A549 (cell line): ENCODE measurements at regions not wholly inside any gene's neighbourhood (a gene's known extent, or its start where the extent isn't known, plus 50 kb on each side); places are given as distances from the start of the nearest gene placed in this dataset.

Experiments
- ATAC-seq, 2 experiments: fragments of 200-7000 bp in 1 of 2; fragments of >200 bp in 1 of 2; cut with Nextera tagmentation in 1 of 2; cut with Tn5 transposase in 1 of 2; 3 replicates each; pipeline versions ENCODE4 v1.8.0 to v1.9.1; 2018 to 2020; ENCODE audit warnings: mild to moderate bottlenecking in 1 of 2, moderate library complexity in 1 of 2
- CTCF ChIA-PET: fragments of 300-600 bp; sonication (Branson Sonifier 250); formaldehyde crosslinking; extraction: SDS; loops from one replicate; lab custom pipeline; 2021; ENCODE audit warnings: antibody characterized with exemption, inconsistent platforms; lab: Yijun Ruan, JAX
- POLR2A ChIA-PET: fragments of 350-600 bp; formaldehyde crosslinking; extraction: SDS; loops from one replicate; lab custom pipeline; 2021; ENCODE audit warnings: antibody characterized with exemption, inconsistent platforms; lab: Yijun Ruan, JAX
- DNase-seq, 2 experiments: peaks; one replicate each; pipeline versions ENCODE4 v3.0.0 to v3.0.0-alpha.2; 2011 to 2016; ENCODE audit warnings: low read depth in 1 of 2, low spot score in 1 of 2
- FAIRE-seq: peaks from 2 replicates; lab custom pipeline; 2011; peaks lifted over from hg19 to GRCh38; lab: Jason Lieb, UNC
- H3K27ac ChIP-seq, 2 experiments: fragments of >200 bp; sonication (Bioruptor Twin); formaldehyde crosslinking; 3 replicates each; pipeline ENCODE4 v1.5.1; 2016 to 2017
- H3K4me1 ChIP-seq: fragments of >200 bp; sonication (Bioruptor Twin); formaldehyde crosslinking; 3 replicates; pipeline ENCODE4 v1.6.1; 2016
- H3K4me2 ChIP-seq: fragments of >200 bp; sonication (Bioruptor Twin); formaldehyde crosslinking; 3 replicates; pipeline ENCODE4 v1.6.1; 2016
- H3K4me3 ChIP-seq: fragments of >200 bp; sonication (Bioruptor Twin); formaldehyde crosslinking; 3 replicates; pipeline ENCODE4 v1.5.1; 2016
- H3K9me3 ChIP-seq: fragments of >200 bp; sonication (Bioruptor Twin); formaldehyde crosslinking; 3 replicates; pipeline ENCODE4 v1.6.1; 2016
- CBX8 ChIP-seq: fragments of 200-600 bp; sonication (generic); IDR thresholded peaks from 2 replicates; pipeline ENCODE4 v1.6.1; 2016
- CEBPB ChIP-seq, 2 experiments: fragments of >200 bp in 1 of 2; sonication (Bioruptor Twin) in 1 of 2; formaldehyde crosslinking in 1 of 2; IDR thresholded peaks; 2 replicates each; pipeline ENCODE4 v1.6.1; 2012 to 2016
- CHD2 ChIP-seq: fragments of 150-350 bp; IDR thresholded peaks from 2 replicates; pipeline ENCODE4 v1.6.1; 2014; ENCODE audit warnings: low read length; ENCODE audit not compliant: partially characterized antibody
- CHD4 ChIP-seq: fragments of 200-600 bp; sonication (generic); IDR thresholded peaks from 2 replicates; pipeline ENCODE4 v1.6.1; 2016; ENCODE audit warnings: antibody characterized with exemption, mild to moderate bottlenecking, borderline replicate concordance
- EHF ChIP-seq: fragments of 250-450 bp; sonication (Bioruptor Pico); IDR thresholded peaks from 2 replicates; pipeline ENCODE4 v1.5.0; 2020; ENCODE audit warnings: mild to moderate bottlenecking
- ESRRA ChIP-seq: fragments of 150-350 bp; IDR thresholded peaks from 2 replicates; pipeline ENCODE4 v1.6.1; 2014; ENCODE audit warnings: mild to moderate bottlenecking, low read length, borderline replicate concordance
- FOSB ChIP-seq: fragments of 250-450 bp; sonication (Bioruptor Pico); IDR thresholded peaks from 2 replicates; pipeline ENCODE4 v1.5.0; 2020; ENCODE audit warnings: mild to moderate bottlenecking, moderate library complexity
- FOSL2 ChIP-seq, 2 experiments: fragments of 450-650 bp in 1 of 2; fragments of >200 bp in 1 of 2; sonication (Bioruptor Twin) in 1 of 2; formaldehyde crosslinking; IDR thresholded peaks; 2 replicates each; pipeline versions ENCODE4 v1.5.0 to v1.6.1; 2016 to 2020; ENCODE audit warnings: mild to moderate bottlenecking in 1 of 2, moderate library complexity in 1 of 2
- FOXS1 ChIP-seq: fragments of 250-450 bp; sonication (Bioruptor Pico); IDR thresholded peaks from 2 replicates; pipeline ENCODE4 v1.5.0; 2020; ENCODE audit warnings: mild to moderate bottlenecking, moderate library complexity
- JUNB ChIP-seq: fragments of >200 bp; sonication (Bioruptor Twin); formaldehyde crosslinking; IDR thresholded peaks from 2 replicates; pipeline ENCODE4 v1.6.1; 2016
- KDM1A ChIP-seq: fragments of 200-600 bp; sonication (generic); IDR thresholded peaks from 2 replicates; pipeline ENCODE4 v1.6.1; 2016; ENCODE audit warnings: low read depth, mild to moderate bottlenecking
- PHF8 ChIP-seq: fragments of 200-600 bp; sonication (generic); IDR thresholded peaks from 2 replicates; pipeline ENCODE4 v1.6.1; 2016; ENCODE audit warnings: low read depth, mild to moderate bottlenecking, antibody characterized with exemption, moderate library complexity, borderline replicate concordance
- RNF2 ChIP-seq: fragments of 200-600 bp; sonication (generic); IDR thresholded peaks from 2 replicates; pipeline ENCODE4 v1.6.1; 2016; ENCODE audit warnings: low read depth, mild to moderate bottlenecking, antibody characterized with exemption, moderate library complexity, borderline replicate concordance
- SREBF2 ChIP-seq: fragments of 450-650 bp; IDR thresholded peaks from 2 replicates; pipeline ENCODE4 v1.6.1; 2014; ENCODE audit warnings: mild to moderate bottlenecking, moderate library complexity
- TFCP2L1 ChIP-seq: fragments of 250-450 bp; sonication (Bioruptor Pico); IDR thresholded peaks from 2 replicates; pipeline ENCODE4 v1.5.0; 2021; ENCODE audit warnings: mild to moderate bottlenecking
- ZNF302 ChIP-seq: fragments of 250-450 bp; sonication (Bioruptor Pico); IDR thresholded peaks from 2 replicates; pipeline ENCODE4 v1.9.0; 2021; ENCODE audit warnings: inconsistent platforms, mild to moderate bottlenecking, moderate library complexity
- WGBS: methylation state at CpG from one replicate; pipeline ENCODE4 v1.1.6; 2017; ENCODE audit errors: missing lambda C conversion rate; 5-methylcytosine and 5-hydroxymethylcytosine counted together
- TF ChIP-seq, protein P1 (sequence below): fragments of 150-350 bp; IDR thresholded peaks from 2 replicates; pipeline ENCODE4 v1.6.1; 2014; ENCODE audit warnings: low read depth, mild to moderate bottlenecking, low read length
- TF ChIP-seq, protein P2 (sequence below): fragments of >200 bp; sonication (Bioruptor Twin); formaldehyde crosslinking; IDR thresholded peaks from 2 replicates; pipeline ENCODE4 v1.6.1; 2016
- TF ChIP-seq, protein P3 (sequence below): fragments of 450-650 bp; IDR thresholded peaks from 2 replicates; pipeline ENCODE4 v1.6.1; 2014; ENCODE audit warnings: antibody characterized with exemption
- TF ChIP-seq, protein P4 (sequence below): fragments of >200 bp; sonication (Bioruptor Twin); formaldehyde crosslinking; IDR thresholded peaks from 3 replicates; pipeline ENCODE4 v1.6.1; 2016
- TF ChIP-seq, protein P5 (sequence below): fragments of 250-450 bp; sonication (Bioruptor Pico); IDR thresholded peaks from 2 replicates; pipeline ENCODE4 v1.5.0; 2021; ENCODE audit warnings: mild to moderate bottlenecking, moderate library complexity, borderline replicate concordance
- TF ChIP-seq, protein P6 (sequence below): IDR thresholded peaks from 2 replicates; pipeline ENCODE4 v1.6.1; 2012
- TF ChIP-seq, protein P7 (sequence below): IDR thresholded peaks from 2 replicates; pipeline ENCODE4 v1.6.1; 2012; ENCODE audit warnings: low read depth, borderline replicate concordance

DNA sequence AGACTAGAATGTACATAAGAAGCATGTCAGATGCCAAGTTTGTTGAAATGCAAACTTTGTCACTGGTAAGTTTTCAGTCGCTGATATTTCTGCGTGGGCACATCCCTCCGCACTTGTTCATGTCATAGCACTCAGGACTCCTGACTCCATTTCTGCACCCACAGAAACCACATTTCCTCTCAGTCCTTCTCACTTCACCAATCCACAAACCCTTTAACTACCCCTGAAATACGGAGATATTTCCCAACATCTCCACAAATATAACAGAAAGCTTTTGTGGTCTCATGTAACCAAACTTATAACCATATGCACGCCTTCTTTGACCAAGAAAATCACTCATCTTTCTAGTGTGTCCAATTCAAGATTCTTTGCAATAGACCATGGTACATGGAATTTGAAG is 276.9 kb upstream of the ERBB4 start:
- ATAC-seq (no peak), DNase-seq (no peak), FAIRE-seq (no peak)
- H3K27ac ChIP-seq, result no peak overlapping the region
- H3K4me3 ChIP-seq, result no peak overlapping the region
- no peak overlapping the region for H3K4me2 ChIP-seq
- ChIA-PET CTCF (no interaction called here), POLR2A (no interaction called here)
- TF ChIP-seq ESRRA (no peak), CHD2 (no peak), RNF2 (no peak), CBX8 (no peak), CHD4 (no peak), FOXS1 (no peak), FOSB (no peak), JUNB (no peak), PHF8 (no peak)
- TF ChIP-seq, protein P1, sequence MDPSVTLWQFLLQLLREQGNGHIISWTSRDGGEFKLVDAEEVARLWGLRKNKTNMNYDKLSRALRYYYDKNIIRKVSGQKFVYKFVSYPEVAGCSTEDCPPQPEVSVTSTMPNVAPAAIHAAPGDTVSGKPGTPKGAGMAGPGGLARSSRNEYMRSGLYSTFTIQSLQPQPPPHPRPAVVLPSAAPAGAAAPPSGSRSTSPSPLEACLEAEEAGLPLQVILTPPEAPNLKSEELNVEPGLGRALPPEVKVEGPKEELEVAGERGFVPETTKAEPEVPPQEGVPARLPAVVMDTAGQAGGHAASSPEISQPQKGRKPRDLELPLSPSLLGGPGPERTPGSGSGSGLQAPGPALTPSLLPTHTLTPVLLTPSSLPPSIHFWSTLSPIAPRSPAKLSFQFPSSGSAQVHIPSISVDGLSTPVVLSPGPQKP, result no peak
- 55% methylated on average over 5 of the region's 5 CpGs for WGBS
- no peaks in the 10 kb centered on the region for H3K9me3 ChIP-seq
- no peaks in the 10 kb centered on the region for H3K4me1 ChIP-seq

DNA sequence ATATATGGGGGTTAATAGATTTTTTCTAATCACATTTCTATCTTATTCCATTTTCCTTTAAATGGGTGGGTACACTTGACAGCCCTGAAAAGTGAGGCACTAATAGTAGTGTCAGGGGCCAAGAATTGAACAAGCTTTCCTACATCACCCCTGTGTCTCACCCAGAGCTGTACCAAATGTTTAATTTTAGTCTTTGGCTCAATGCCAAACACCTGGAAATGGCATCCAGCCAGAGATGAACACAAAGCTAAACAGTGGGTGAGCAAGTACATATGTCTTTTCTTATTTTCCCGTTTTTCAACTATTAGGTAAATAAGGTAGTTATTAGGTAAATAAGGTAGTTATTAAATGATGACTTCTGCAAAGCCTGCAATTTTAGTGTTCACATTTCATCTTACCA is 276.3 kb upstream of the ERBB4 start:
- ATAC-seq, result no peak
- DNase-seq, result no peak
- no peak overlapping the region for H3K4me3 ChIP-seq
- H3K27ac ChIP-seq, result no peak overlapping the region
- no peaks in the 10 kb centered on the region for H3K9me3 ChIP-seq
- no peak overlapping the region for H3K4me2 ChIP-seq
- TF ChIP-seq SREBF2 (no peak), JUNB (no peak), KDM1A (no peak), PHF8 (no peak), CHD2 (no peak), ZNF302 (CRISPR knock-in tag) (no peak), CEBPB (IDR thresholded peaks at IDR 0.05) (no peak), TFCP2L1 (CRISPR knock-in tag) (no peak)
- TF ChIP-seq, protein P2, sequence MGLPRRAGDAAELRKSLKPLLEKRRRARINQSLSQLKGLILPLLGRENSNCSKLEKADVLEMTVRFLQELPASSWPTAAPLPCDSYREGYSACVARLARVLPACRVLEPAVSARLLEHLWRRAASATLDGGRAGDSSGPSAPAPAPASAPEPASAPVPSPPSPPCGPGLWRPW, result no peak
- TF ChIP-seq, protein P3, sequence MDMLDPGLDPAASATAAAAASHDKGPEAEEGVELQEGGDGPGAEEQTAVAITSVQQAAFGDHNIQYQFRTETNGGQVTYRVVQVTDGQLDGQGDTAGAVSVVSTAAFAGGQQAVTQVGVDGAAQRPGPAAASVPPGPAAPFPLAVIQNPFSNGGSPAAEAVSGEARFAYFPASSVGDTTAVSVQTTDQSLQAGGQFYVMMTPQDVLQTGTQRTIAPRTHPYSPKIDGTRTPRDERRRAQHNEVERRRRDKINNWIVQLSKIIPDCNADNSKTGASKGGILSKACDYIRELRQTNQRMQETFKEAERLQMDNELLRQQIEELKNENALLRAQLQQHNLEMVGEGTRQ, result no peak
- TF ChIP-seq, protein P4, sequence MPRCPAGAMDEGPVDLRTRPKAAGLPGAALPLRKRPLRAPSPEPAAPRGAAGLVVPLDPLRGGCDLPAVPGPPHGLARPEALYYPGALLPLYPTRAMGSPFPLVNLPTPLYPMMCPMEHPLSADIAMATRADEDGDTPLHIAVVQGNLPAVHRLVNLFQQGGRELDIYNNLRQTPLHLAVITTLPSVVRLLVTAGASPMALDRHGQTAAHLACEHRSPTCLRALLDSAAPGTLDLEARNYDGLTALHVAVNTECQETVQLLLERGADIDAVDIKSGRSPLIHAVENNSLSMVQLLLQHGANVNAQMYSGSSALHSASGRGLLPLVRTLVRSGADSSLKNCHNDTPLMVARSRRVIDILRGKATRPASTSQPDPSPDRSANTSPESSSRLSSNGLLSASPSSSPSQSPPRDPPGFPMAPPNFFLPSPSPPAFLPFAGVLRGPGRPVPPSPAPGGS, result no peak
- TF ChIP-seq, protein P1, result no peak
- H3K4me1 ChIP-seq, result no peaks in the 10 kb centered on the region
- 4% methylated on average over 1 of the region's 1 CpG for WGBS
- CTCF ChIA-PET, result no interaction called here
- no peak for FAIRE-seq
- POLR2A ChIA-PET, result no interaction called here

DNA sequence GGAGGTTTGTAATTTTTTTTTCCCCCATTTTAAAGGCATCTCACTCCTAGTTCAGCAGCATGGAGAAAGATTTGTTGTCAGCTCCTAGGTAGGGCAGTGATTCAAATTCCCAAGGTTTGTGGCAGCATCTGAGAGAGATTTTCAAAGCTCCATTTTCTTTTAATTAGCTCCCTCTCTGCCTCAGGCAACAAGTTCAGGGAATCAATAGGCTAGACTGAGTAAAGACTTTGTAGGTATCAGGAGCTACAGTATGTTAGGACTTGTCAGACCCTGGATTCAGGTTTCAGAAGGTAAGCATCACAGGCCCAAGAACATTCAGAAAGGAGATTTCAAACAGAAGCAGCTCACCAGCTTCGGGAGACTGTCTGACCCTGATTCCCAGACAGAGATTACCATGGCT is 273.3 kb upstream of the ERBB4 start:
- FAIRE-seq, result no peak
- 10% methylated on average over 1 of the region's 1 CpG for WGBS
- Histone ChIP-seq H3K4me1 (no peaks in the 10 kb centered on the region), H3K4me2 (no peak overlapping the region), H3K27ac (no peak overlapping the region), H3K9me3 (no peaks in the 10 kb centered on the region)
- TF ChIP-seq, protein P5, sequence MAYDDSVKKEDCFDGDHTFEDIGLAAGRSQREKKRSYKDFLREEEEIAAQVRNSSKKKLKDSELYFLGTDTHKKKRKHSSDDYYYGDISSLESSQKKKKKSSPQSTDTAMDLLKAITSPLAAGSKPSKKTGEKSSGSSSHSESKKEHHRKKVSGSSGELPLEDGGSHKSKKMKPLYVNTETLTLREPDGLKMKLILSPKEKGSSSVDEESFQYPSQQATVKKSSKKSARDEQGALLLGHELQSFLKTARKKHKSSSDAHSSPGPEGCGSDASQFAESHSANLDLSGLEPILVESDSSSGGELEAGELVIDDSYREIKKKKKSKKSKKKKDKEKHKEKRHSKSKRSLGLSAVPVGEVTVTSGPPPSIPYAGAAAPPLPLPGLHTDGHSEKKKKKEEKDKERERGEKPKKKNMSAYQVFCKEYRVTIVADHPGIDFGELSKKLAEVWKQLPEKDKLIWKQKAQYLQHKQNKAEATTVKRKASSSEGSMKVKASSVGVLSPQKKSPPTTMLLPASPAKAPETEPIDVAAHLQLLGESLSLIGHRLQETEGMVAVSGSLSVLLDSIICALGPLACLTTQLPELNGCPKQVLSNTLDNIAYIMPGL, result no peak
- TF ChIP-seq SREBF2 (no peak), EHF (CRISPR knock-in tag) (no peak), FOSL2 (IDR thresholded peaks at IDR 0.05) (no peak), FOSL2 (CRISPR knock-in tag; IDR thresholded peaks at IDR 0.05) (no peak)
- TF ChIP-seq, protein P6, sequence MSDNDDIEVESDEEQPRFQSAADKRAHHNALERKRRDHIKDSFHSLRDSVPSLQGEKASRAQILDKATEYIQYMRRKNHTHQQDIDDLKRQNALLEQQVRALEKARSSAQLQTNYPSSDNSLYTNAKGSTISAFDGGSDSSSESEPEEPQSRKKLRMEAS, result no peak
- TF ChIP-seq, protein P7, sequence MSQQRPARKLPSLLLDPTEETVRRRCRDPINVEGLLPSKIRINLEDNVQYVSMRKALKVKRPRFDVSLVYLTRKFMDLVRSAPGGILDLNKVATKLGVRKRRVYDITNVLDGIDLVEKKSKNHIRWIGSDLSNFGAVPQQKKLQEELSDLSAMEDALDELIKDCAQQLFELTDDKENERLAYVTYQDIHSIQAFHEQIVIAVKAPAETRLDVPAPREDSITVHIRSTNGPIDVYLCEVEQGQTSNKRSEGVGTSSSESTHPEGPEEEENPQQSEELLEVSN, result no peak
- TF ChIP-seq, all 56 proteins: peak for 0
- ChIA-PET CTCF (no interaction called here), POLR2A (no interaction called here)
- no peak overlapping the region for H3K4me3 ChIP-seq
- ATAC-seq (no peak), DNase-seq (no peak)
